Heart right ventricle (tissue), 16 donors: ENCODE measurements at regions not wholly inside any gene's neighbourhood (a gene's known extent, or its start where the extent isn't known, plus 50 kb on each side); places are given as distances from the start of the nearest gene placed in this dataset.

Source experiments
- ATAC-seq, 8 donors: fragments of 200-7000 bp; cut with Tn5 transposase; one replicate each; pipeline ENCODE4 v1.9.1; 2020; ENCODE audit warnings: mild to moderate bottlenecking in 8 of 8, moderate library complexity in 8 of 8, moderate number of reproducible peaks in 1 of 8
- DNase-seq, 2 donors: peaks; one replicate each; pipeline ENCODE4 v3.0.0-alpha.2; 2020
- H3K27ac ChIP-seq, 10 donors: fragments of 200-600 bp; sonication (generic) in 2 of 10; one replicate each; pipeline versions ENCODE4 v1.5.0 to v1.8.0; 2020 to 2022; ENCODE audit warnings: mild to moderate bottlenecking in 3 of 10
- H3K27me3 ChIP-seq, 7 donors: fragments of 200-600 bp; one replicate each; pipeline ENCODE4 v1.8.0; 2021 to 2022; ENCODE audit warnings: mild to moderate bottlenecking in 2 of 7
- H3K36me3 ChIP-seq, 9 donors: fragments of 200-600 bp; sonication (generic) in 1 of 9; one replicate each; pipeline versions ENCODE4 v1.5.0 to v1.8.0; 2020 to 2022; ENCODE audit warnings: mild to moderate bottlenecking in 2 of 9
- H3K4me1 ChIP-seq, 9 donors: fragments of 200-600 bp; sonication (generic) in 1 of 9; one replicate each; pipeline versions ENCODE4 v1.5.0 to v1.8.0; 2020 to 2022; ENCODE audit warnings: mild to moderate bottlenecking in 4 of 9
- H3K4me3 ChIP-seq, 10 donors: fragments of 200-600 bp; sonication (generic) in 2 of 10; one replicate each; pipeline versions ENCODE4 v1.5.0 to v1.8.0; 2020 to 2022; ENCODE audit warnings: mild to moderate bottlenecking in 7 of 10, moderate library complexity in 2 of 10
- H3K9me3 ChIP-seq, 11 donors: fragments of 200-600 bp in 10 of 11; sonication (generic) in 2 of 11; one replicate each; pipeline versions ENCODE4 v1.5.0 to v1.8.0; 2013 to 2022; ENCODE audit warnings: mild to moderate bottlenecking in 2 of 11, control low read depth in 1 of 11, moderate library complexity in 1 of 11
- WGBS, 2 donors: extraction: QIAGEN DNeasy Blood & Tissue Kit; methylation state at CpG; one replicate each; pipeline ENCODE4 v1.1.7; 2013; ENCODE audit warnings: inconsistent platforms in 1 of 2; 5-methylcytosine and 5-hydroxymethylcytosine counted together
- intact Hi-C, 10 donors: fragments of 100-400 bp; cut with DNase I; formaldehyde crosslinking; loops; one replicate each; pipeline versions ENCODE4 v1.11.1 to v1.14.2; 2022
- TF ChIP-seq, protein P1 (sequence below), 9 donors: fragments of 200-600 bp; sonication (generic) in 2 of 9; IDR thresholded peaks; one replicate each; pipeline versions ENCODE4 v1.5.0 to v1.8.0; 2021 to 2022; ENCODE audit warnings: antibody characterized with exemption in 9 of 9, mild to moderate bottlenecking in 5 of 9, moderate library complexity in 1 of 9
- donor health status: Arrhythmogenic right ventricular cardiomyopathy.
- donor health status: ischemic (EF 13 %, LVEDD 7.1; RV severe dilation, severe dysfunction).
- donor health status: healthy with polysubstance abuse.
- donor health status: DM: no; HTN: yes; CAD: no.
- donor health status: DM: no; HTN: no; CAD: no.
- donor health status: ischemic (EF 25% LVEDD 6.9; RV normal size, moderate dysfunction).
- donor health status: ischemic (EF 25% LVEDD 5.7; RV mildly dilated, moderate dysfunction).
- donor health status: healthy.
- donor health status: DM: yes; HTN: yes; CAD: no.
- donor health status: Ischemic cardiomyopathy.
- donor health status: ischemic (EF 35%, LVEDD 5.7; RV mildly dilated, moderate dysfunction).
- donor health status: nonischemic (EF 11% LVEDD 7.7; RV severe dilation, severe dysfunction).
- donor health status: DM: yes; HTN: yes; CAD: no.
- donor health status: PGD.
- donor health status: ischemic (EF 29% LVEDD 5.4; RV normal size, mild dysfunction).
- donor health status: nonischemic (EF 23%, LVEDD 6.1; RV moderate dilation, normal function).

DNA sequence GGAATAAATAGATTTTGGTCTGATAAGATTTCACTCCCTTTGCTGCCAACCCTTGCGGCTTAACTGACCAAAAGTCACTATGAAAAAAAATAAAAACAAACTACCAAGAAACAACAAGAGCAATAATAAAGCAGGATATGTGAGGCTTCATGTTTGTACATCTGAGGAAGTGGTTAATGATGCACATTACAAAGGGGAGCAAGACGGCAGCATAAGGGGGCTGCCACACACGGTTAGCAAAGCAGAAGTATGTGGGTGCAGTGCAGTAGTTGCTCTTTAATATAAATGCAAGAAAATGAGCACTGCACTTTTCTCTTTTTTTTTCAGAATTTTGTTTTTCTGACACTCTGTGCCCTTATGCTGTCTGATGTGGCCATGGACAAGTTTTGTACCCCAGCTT lies 377.1 kb upstream of the CNTNAP5 start:
- Histone ChIP-seq H3K9me3 (no peaks in the 10 kb centered on the region), H3K27ac (no peak overlapping the region), H3K4me1 (no peaks in the 10 kb centered on the region), H3K36me3 (no peaks in the 10 kb centered on the region), H3K27me3 (no peaks in the 10 kb centered on the region), H3K4me3 (no peak overlapping the region)
- TF ChIP-seq, protein P1, sequence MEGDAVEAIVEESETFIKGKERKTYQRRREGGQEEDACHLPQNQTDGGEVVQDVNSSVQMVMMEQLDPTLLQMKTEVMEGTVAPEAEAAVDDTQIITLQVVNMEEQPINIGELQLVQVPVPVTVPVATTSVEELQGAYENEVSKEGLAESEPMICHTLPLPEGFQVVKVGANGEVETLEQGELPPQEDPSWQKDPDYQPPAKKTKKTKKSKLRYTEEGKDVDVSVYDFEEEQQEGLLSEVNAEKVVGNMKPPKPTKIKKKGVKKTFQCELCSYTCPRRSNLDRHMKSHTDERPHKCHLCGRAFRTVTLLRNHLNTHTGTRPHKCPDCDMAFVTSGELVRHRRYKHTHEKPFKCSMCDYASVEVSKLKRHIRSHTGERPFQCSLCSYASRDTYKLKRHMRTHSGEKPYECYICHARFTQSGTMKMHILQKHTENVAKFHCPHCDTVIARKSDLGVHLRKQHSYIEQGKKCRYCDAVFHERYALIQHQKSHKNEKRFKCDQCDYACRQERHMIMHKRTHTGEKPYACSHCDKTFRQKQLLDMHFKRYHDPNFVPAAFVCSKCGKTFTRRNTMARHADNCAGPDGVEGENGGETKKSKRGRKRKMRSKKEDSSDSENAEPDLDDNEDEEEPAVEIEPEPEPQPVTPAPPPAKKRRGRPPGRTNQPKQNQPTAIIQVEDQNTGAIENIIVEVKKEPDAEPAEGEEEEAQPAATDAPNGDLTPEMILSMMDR (IDR thresholded peaks at IDR 0.05), result no peak
- intact Hi-C loops, result no loop called here
- DNase-seq (no peak), ATAC-seq (no peak)
- 69 to 71% methylated on average over 3 of the region's 3 CpGs for WGBS, 2 donors

DNA sequence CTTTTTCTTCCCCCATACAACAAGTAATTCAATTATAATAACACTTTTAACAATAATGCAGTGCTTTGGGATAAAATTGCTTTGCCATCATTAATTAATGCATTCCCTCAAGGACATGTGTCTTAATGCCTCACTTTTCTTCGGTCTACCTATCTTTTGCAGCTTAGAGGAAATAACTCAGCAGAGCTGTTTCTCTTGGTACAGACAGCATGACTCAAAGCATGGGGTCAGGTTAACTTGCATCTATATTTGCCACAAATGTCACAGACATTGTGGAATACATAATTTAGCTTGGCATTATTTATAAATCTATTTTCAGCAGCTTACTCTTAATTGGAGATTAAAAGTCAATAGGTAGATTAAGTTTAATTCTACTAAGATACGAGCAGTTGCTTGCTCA lies 376.1 kb upstream of the CNTNAP5 start:
- intact Hi-C loops, result no loop called here
- WGBS, 2 donors, result 67 to 68% methylated on average over 2 of the region's 2 CpGs
- no peak for ATAC-seq

DNA sequence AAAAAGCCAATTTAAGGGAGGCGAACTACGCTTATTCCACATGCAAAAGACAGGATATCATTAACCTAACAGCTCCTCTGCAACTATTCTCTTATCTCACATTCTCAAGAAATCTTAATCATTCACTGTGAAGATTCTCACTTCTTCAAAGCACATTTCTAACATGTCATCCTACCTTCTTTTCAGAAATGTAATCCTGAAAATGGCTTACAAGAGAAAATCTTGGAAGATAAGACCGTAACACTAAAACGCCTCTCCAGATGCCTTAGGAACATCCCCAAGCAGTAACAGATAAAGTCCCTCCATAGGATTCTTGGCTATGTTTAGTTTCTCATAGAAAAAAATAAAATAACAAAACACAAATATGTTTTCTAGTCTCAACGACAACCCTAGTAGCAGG lies 373.9 kb upstream of the CNTNAP5 start:
- TF ChIP-seq, protein P1 (IDR thresholded peaks at IDR 0.05), result no peak

More for the DNA sequence above, 376.1 kb upstream of the CNTNAP5 start:
- no peaks in the 10 kb centered on the region for H3K27me3 ChIP-seq
- no peak overlapping the region for H3K27ac ChIP-seq
- TF ChIP-seq, protein P1 (IDR thresholded peaks at IDR 0.05), result no peak
- H3K9me3 ChIP-seq, result no peaks in the 10 kb centered on the region
- no peaks in the 10 kb centered on the region for H3K36me3 ChIP-seq
- no peaks in the 10 kb centered on the region for H3K4me1 ChIP-seq
- H3K4me3 ChIP-seq, result no peak overlapping the region
- no peak for DNase-seq

GRCh38 chr2:123652320-123652719 lies 372.8 kb upstream of the CNTNAP5 start:
- no peak for DNase-seq
- intact Hi-C loops, result no loop called here
- Histone ChIP-seq H3K36me3 (no peaks in the 10 kb centered on the region), H3K27me3 (no peaks in the 10 kb centered on the region), H3K9me3 (peaks cover 0 to 5% (median 0%) of the 10 kb centered on the region in 11 donors), H3K27ac (no peak overlapping the region), H3K4me1 (no peaks in the 10 kb centered on the region), H3K4me3 (no peak overlapping the region)
- TF ChIP-seq, protein P1 (IDR thresholded peaks at IDR 0.05), result no peak
- 73 to 77% methylated on average over 1 of the region's 1 CpG for WGBS, 2 donors
- no peak for ATAC-seq

More for the DNA sequence above, 373.9 kb upstream of the CNTNAP5 start:
- no peak overlapping the region for H3K4me3 ChIP-seq
- ATAC-seq, result no peak
- intact Hi-C loops, result no loop called here
- H3K4me1 ChIP-seq, result no peaks in the 10 kb centered on the region
- no peaks in the 10 kb centered on the region for H3K27me3 ChIP-seq
- DNase-seq, result no peak
- H3K27ac ChIP-seq, result no peak overlapping the region
- peaks cover 0 to 3% (median 0%) of the 10 kb centered on the region in 11 donors for H3K9me3 ChIP-seq
- no peaks in the 10 kb centered on the region for H3K36me3 ChIP-seq
- 73 to 75% methylated on average over 5 of the region's 5 CpGs for WGBS, 2 donors
